ENCODE measurements at regions not wholly inside any gene's neighbourhood (a gene's known extent, or its start where the extent isn't known, plus 50 kb on each side); places are given as distances from the start of the nearest gene placed in this dataset.

GRCh38 chr2:20565623-20566236 is 85.2 kb downstream of the HS1BP3 start:
- TF ChIP-seq CTCF (IDR thresholded peaks at IDR 0.05) = no peak
- no peak for TF ChIP-seq SMC3 (IDR thresholded peaks at IDR 0.05; ENCODE audit: low read depth, low read length)

Data from SK-N-SH (cell line).